Progenitor cell of endocrine pancreas (in vitro differentiated cells): ENCODE measurements at regions not wholly inside any gene's neighbourhood (a gene's known extent, or its start where the extent isn't known, plus 50 kb on each side); places are given as distances from the start of the nearest gene placed in this dataset.
"Not testable (repeated sequence)": the region's sequence is repeated elsewhere in the genome, so short reads cannot be mapped to it uniquely, and the experiment has no call there.

Experiments
- DNase-seq: peaks from one replicate; pipeline ENCODE4 v3.0.0; 2021; ENCODE audit warnings: low spot score; ENCODE audit not compliant: unreplicated experiment
- H3K27ac Mint-ChIP-seq: 2 replicates; pipeline ENCODE4 v1.8.0; 2021; ENCODE audit warnings: mild to moderate bottlenecking, moderate library complexity, mixed read lengths
- H3K27me3 Mint-ChIP-seq: 2 replicates; pipeline ENCODE4 v1.8.0; 2021; ENCODE audit warnings: mixed read lengths
- H3K36me3 Mint-ChIP-seq: 2 replicates; pipeline ENCODE4 v1.8.0; 2022; ENCODE audit warnings: mixed read lengths; ENCODE audit not compliant: insufficient read depth
- H3K4me1 Mint-ChIP-seq: 2 replicates; pipeline ENCODE4 v1.8.0; 2021; ENCODE audit warnings: low read depth, mixed read lengths
- H3K4me3 Mint-ChIP-seq: 2 replicates; pipeline ENCODE4 v1.8.0; 2021; ENCODE audit warnings: low read depth, mild to moderate bottlenecking, moderate library complexity, mixed read lengths
- H3K9me3 Mint-ChIP-seq: 2 replicates; pipeline ENCODE4 v1.8.0; 2021; ENCODE audit warnings: low read depth, mixed read lengths
- CTCF ChIP-seq: fragments of 200-600 bp; sonication (generic); IDR thresholded peaks from one replicate; pipeline ENCODE4 v1.5.0; 2021; ENCODE audit warnings: antibody characterized with exemption, mild to moderate bottlenecking; ENCODE audit not compliant: unreplicated experiment

GRCh38 chr3:154829929-154830328 is 250.2 kb upstream of the MME start:
- DNase-seq = no peak
- H3K36me3 Mint-ChIP-seq = no peaks in the 10 kb centered on the region
- no peak overlapping the region for H3K4me3 Mint-ChIP-seq
- TF ChIP-seq CTCF = no peak
- no peaks in the 10 kb centered on the region for H3K4me1 Mint-ChIP-seq
- H3K9me3 Mint-ChIP-seq = peaks cover 4% of the 10 kb centered on the region
- H3K27me3 Mint-ChIP-seq = no peaks in the 10 kb centered on the region
- no peak overlapping the region for H3K27ac Mint-ChIP-seq

- Mint-ChIP-seq H3K9me3 (peaks cover 15% of the 10 kb centered on the region), H3K27ac (no peak overlapping the region), H3K27me3 (no peaks in the 10 kb centered on the region), H3K4me1 (no peaks in the 10 kb centered on the region), H3K36me3 (no peaks in the 10 kb centered on the region), H3K4me3 (no peak overlapping the region)
- DNase-seq = no peak
- TF ChIP-seq CTCF = no peak
Observed at GRCh38 chr3:154819491-154819890, 260.6 kb upstream of the MME start.

- peaks cover 10% of the 10 kb centered on the region for H3K9me3 Mint-ChIP-seq
Observed at GRCh38 chr3:154818676-154819255, 261.4 kb upstream of the MME start.

GRCh38 chr3:154810017-154810416 is 270.1 kb upstream of the MME start:
- H3K4me1 Mint-ChIP-seq, DNase-seq, H3K4me3 Mint-ChIP-seq, H3K27ac Mint-ChIP-seq, H3K36me3 Mint-ChIP-seq, H3K27me3 Mint-ChIP-seq: not testable (repeated sequence)
- H3K9me3 Mint-ChIP-seq = peaks cover 19% of the 10 kb centered on the region

More at GRCh38 chr3:154818676-154819255, 261.4 kb upstream of the MME start:
- no peak for DNase-seq
- Mint-ChIP-seq H3K4me1 (no peaks in the 10 kb centered on the region), H3K27me3 (no peaks in the 10 kb centered on the region), H3K4me3 (no peak overlapping the region), H3K36me3 (no peaks in the 10 kb centered on the region), H3K27ac (no peak overlapping the region)
- TF ChIP-seq CTCF = no peak

GRCh38 chr3:154801729-154802128 is 278.4 kb upstream of the MME start:
- no peak overlapping the region for H3K27ac Mint-ChIP-seq
- H3K9me3 Mint-ChIP-seq = peaks cover 20% of the 10 kb centered on the region
- H3K27me3 Mint-ChIP-seq = no peaks in the 10 kb centered on the region
- no peak for DNase-seq
- H3K36me3 Mint-ChIP-seq = no peaks in the 10 kb centered on the region
- H3K4me1 Mint-ChIP-seq = no peaks in the 10 kb centered on the region
- H3K4me3 Mint-ChIP-seq = no peak overlapping the region
- TF ChIP-seq CTCF = no peak

- no peak for DNase-seq
- Mint-ChIP-seq H3K4me1 (no peaks in the 10 kb centered on the region), H3K36me3 (no peaks in the 10 kb centered on the region)
Observed at GRCh38 chr3:154799800-154800199, 280.3 kb upstream of the MME start.

More at GRCh38 chr3:154799800-154800199, 280.3 kb upstream of the MME start:
- Mint-ChIP-seq H3K27ac (no peak overlapping the region), H3K4me3 (no peak overlapping the region), H3K27me3 (no peaks in the 10 kb centered on the region), H3K9me3 (peaks cover 4% of the 10 kb centered on the region)
- TF ChIP-seq CTCF = no peak
